Transverse colon (tissue), 4 donors: ENCODE measurements at regions not wholly inside any gene's neighbourhood (a gene's known extent, or its start where the extent isn't known, plus 50 kb on each side); places are given as distances from the start of the nearest gene placed in this dataset.

Experiments used
- DNase-seq: peaks from one replicate; pipeline ENCODE4 v3.0.0-alpha.2; 2019
- H3K27ac ChIP-seq, 4 donors: fragments of 200-600 bp; sonication (generic); 2 replicates each; pipeline ENCODE4 v1.5.1; 2016 to 2018; ENCODE audit warnings: inconsistent platforms in 4 of 4
- H3K27me3 ChIP-seq: fragments of 200-600 bp; sonication (generic); 2 replicates; pipeline ENCODE4 v1.5.1; 2017; ENCODE audit warnings: inconsistent platforms
- H3K36me3 ChIP-seq, 4 donors: fragments of 200-600 bp; sonication (generic); 2 replicates each; pipeline ENCODE4 v1.5.1; 2017 to 2019; ENCODE audit warnings: inconsistent platforms in 4 of 4
- H3K4me1 ChIP-seq, 4 donors: fragments of 200-600 bp; sonication (generic); 2 replicates each; pipeline ENCODE4 v1.5.1; 2017 to 2020; ENCODE audit warnings: inconsistent platforms in 4 of 4
- H3K4me3 ChIP-seq, 4 donors: fragments of 200-600 bp; sonication (generic); 1 replicate in 1 of 4; 2 replicates in 3 of 4; pipeline versions ENCODE4 v1.5.1 to v1.6.1; 2017 to 2019; ENCODE audit warnings: inconsistent platforms in 4 of 4
- H3K9me3 ChIP-seq, 2 donors: fragments of 200-600 bp; sonication (generic); 2 replicates each; pipeline ENCODE4 v1.5.1; 2017 to 2019; ENCODE audit warnings: inconsistent platforms in 2 of 2
- EP300 ChIP-seq: sonication (generic); formaldehyde crosslinking; IDR thresholded peaks from one replicate; pipeline ENCODE4 v1.6.1; 2017; ENCODE audit warnings: antibody characterized with exemption, low read depth
- POLR2A ChIP-seq: fragments of 450-650 bp; IDR thresholded peaks from one replicate; pipeline ENCODE4 v1.6.1; 2016; ENCODE audit warnings: antibody characterized with exemption, mild to moderate bottlenecking, moderate library complexity
- POLR2AphosphoS5 ChIP-seq, 3 donors: sonication (generic); formaldehyde crosslinking; IDR thresholded peaks; one replicate each; pipeline ENCODE4 v1.6.1; 2016; ENCODE audit warnings: antibody characterized with exemption in 3 of 3
- WGBS, 2 donors: methylation state at CpG; one replicate each; pipeline ENCODE4 v1.1.5; 2018; ENCODE audit warnings: low coverage in 1 of 2; 5-methylcytosine and 5-hydroxymethylcytosine counted together
- in situ Hi-C, 4 donors: fragments of 200-750 bp; cut with MboI; loops; one replicate each; pipeline versions ENCODE4 v1.15.0 to v1.15.1; 2017; ENCODE audit warnings: low sequenced_read_pairs in 3 of 4, low pct_ligation_motif_present in 1 of 4, low pct_unique_long_range_greater_than_20kb in 1 of 4
- intact Hi-C: fragments of 100-400 bp; cut with DNase I; formaldehyde crosslinking; loops from one replicate; pipeline ENCODE4 v1.15.1; 2023; ENCODE audit warnings: low total_unique reads
- TF ChIP-seq, protein P1 (sequence below), 5 experiments: fragments of 200-600 bp in 3 of 5; fragments of 450-650 bp in 2 of 5; sonication (generic) in 3 of 5; IDR thresholded peaks; 1 replicate in 2 of 5; 2 replicates in 3 of 5; pipeline ENCODE4 v1.5.1; 2016 to 2017; ENCODE audit warnings: antibody characterized with exemption in 5 of 5, inconsistent platforms in 3 of 5, mild to moderate bottlenecking in 2 of 5, moderate library complexity in 1 of 5

DNA sequence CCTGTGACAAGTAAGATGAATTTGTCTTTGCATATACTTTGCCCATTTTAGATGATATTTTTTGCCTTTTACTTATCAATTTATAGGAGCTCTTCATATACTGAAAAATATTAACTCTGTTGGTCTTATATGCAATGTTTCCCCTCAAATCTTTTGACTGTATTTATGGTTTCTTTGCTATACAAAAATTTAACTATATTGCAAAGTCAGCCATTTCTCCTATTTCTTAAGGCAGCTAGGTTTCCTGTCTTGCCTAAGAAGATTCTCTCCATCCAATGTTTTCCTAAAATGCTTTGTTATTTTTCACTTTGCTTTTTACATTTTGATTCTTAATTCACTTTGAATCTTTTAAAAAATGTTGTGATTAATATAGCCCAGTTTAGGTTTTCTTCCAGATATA, 273.1 kb downstream of the NSG2 start:
- TF ChIP-seq POLR2AphosphoS5 (IDR thresholded peaks at IDR 0.05) (no peak), EP300 (no peak), POLR2A (no peak)
- TF ChIP-seq, protein P1, sequence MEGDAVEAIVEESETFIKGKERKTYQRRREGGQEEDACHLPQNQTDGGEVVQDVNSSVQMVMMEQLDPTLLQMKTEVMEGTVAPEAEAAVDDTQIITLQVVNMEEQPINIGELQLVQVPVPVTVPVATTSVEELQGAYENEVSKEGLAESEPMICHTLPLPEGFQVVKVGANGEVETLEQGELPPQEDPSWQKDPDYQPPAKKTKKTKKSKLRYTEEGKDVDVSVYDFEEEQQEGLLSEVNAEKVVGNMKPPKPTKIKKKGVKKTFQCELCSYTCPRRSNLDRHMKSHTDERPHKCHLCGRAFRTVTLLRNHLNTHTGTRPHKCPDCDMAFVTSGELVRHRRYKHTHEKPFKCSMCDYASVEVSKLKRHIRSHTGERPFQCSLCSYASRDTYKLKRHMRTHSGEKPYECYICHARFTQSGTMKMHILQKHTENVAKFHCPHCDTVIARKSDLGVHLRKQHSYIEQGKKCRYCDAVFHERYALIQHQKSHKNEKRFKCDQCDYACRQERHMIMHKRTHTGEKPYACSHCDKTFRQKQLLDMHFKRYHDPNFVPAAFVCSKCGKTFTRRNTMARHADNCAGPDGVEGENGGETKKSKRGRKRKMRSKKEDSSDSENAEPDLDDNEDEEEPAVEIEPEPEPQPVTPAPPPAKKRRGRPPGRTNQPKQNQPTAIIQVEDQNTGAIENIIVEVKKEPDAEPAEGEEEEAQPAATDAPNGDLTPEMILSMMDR (IDR thresholded peaks at IDR 0.05), result no peak
- peaks cover 11% of the 10 kb centered on the region for H3K27me3 ChIP-seq
- DNase-seq, result no peak
- no peaks in the 10 kb centered on the region for H3K4me1 ChIP-seq
- in situ Hi-C loops (loop anchor here (10.0 to 25.0 kb wide), 3 partner anchors 274 to 706 kb away; partner anchors contain the start of genes BOD1 (in 4 of the 4) and NSG2 (in 4 of the 4)), intact Hi-C loops (no loop called here)
- H3K4me3 ChIP-seq, result no peak overlapping the region
- no peak overlapping the region for H3K27ac ChIP-seq
- H3K9me3 ChIP-seq, result no peaks in the 10 kb centered on the region
- H3K36me3 ChIP-seq, result no peaks in the 10 kb centered on the region

DNA sequence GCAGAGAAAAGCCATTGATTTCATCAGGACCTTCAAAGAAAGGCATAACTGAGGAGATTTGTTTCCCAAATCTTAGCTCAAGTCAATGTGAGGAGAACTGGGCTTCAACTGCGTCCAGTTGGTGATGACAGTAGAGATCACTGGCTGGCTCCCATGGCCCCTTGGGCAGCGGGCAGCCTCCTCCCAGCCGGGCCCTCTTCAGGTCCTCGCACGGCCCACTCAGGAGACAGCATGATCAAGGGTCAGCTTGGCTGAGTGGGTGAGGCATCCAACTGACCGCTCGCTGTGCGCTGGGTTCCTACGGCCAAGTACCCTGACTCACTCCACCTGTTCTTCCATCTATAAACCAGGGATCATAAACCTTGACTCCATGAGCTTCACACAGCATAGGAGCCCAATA, 274.0 kb downstream of the NSG2 start:
- Histone ChIP-seq H3K4me1 (no peaks in the 10 kb centered on the region), H3K27me3 (peaks cover 11% of the 10 kb centered on the region), H3K36me3 (no peaks in the 10 kb centered on the region), H3K4me3 (no peak overlapping the region), H3K9me3 (no peaks in the 10 kb centered on the region), H3K27ac (no peak overlapping the region)
- DNase-seq, result no peak
- 58% methylated on average over 9 of the region's 9 CpGs; no CpG with 5 or more reads in 1 of the 2 donors for WGBS, 2 donors
- in situ Hi-C loops, result loop anchor here (10.0 to 25.0 kb wide), 3 partner anchors 275 to 707 kb away; partner anchors contain the start of genes BOD1 (in 4 of the 4) and NSG2 (in 4 of the 4)
- intact Hi-C loops, result no loop called here
- no peak for TF ChIP-seq POLR2A
- TF ChIP-seq, protein P1 (IDR thresholded peaks at IDR 0.05), result no peak
- no peak for TF ChIP-seq POLR2AphosphoS5 (IDR thresholded peaks at IDR 0.05)
- no peak for TF ChIP-seq EP300

DNA sequence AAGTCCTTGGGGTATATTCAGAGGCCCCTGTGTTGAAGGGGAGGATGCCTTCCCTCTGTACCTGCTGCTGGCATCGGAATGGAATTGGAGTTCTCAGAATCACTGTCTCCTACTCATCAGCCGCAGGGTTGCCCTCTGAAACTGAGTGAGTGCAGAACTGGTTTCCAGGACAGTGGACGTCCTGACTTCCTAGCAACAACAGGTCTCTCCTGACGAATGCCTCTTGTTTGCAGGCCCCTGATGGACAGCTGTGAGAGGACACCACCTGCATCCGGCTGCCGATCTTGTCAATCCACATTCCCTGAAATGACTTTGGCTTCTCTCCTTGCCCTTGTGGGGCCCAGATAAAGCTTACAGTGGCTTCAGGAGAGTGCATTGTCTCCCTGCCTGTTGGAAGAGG, 274.5 kb downstream of the NSG2 start:
- Histone ChIP-seq H3K4me1 (no peaks in the 10 kb centered on the region), H3K9me3 (no peaks in the 10 kb centered on the region), H3K27ac (no peak overlapping the region), H3K4me3 (no peak overlapping the region), H3K27me3 (peaks cover 11% of the 10 kb centered on the region), H3K36me3 (no peaks in the 10 kb centered on the region)
- intact Hi-C loops (no loop called here), in situ Hi-C loops (loop anchor here (25.0 kb wide), 2 partner anchors 283 to 708 kb away; partner anchors contain the start of genes BOD1 (in 4 of the 4) and NSG2 (in 1 of the 4))
- WGBS, 2 donors, result 50 to 90% methylated on average over 2 to 5 of the region's 6 CpGs
- TF ChIP-seq POLR2A (no peak), EP300 (no peak), POLR2AphosphoS5 (IDR thresholded peaks at IDR 0.05) (no peak)
- TF ChIP-seq, protein P1 (IDR thresholded peaks at IDR 0.05), result no peak
- DNase-seq, result no peak

DNA sequence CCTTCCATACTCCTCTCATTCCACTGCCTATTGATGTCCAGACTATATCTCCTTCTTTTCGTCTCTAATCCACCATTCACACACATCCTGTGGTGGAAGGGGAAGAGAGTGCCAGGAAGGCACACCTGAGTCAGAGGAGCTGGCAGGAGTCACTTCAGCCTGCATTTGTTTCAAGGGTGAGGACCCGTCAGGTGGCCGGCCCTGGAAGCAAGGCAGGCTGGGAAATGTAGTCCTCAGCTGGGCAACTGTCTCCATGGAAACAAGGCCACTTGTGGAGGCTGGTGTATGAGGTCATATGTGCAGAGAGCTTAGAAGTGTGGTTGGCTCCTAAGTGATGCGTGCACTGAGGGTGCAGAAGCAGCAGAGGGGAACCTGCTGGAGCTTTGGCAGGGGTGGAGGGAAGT, 278.4 kb downstream of the NSG2 start:
- Histone ChIP-seq H3K4me1 (no peaks in the 10 kb centered on the region), H3K9me3 (no peaks in the 10 kb centered on the region), H3K27ac (no peak overlapping the region), H3K27me3 (peaks cover 14% of the 10 kb centered on the region), H3K4me3 (no peak overlapping the region), H3K36me3 (no peaks in the 10 kb centered on the region)
- DNase-seq, result no peak
- in situ Hi-C loops (loop anchor here (25.0 kb wide), 2 partner anchors 287 to 712 kb away; partner anchors contain the start of genes BOD1 (in 4 of the 4) and NSG2 (in 1 of the 4)), intact Hi-C loops (no loop called here)
- 17 to 18% methylated on average over 1 to 4 of the region's 4 CpGs for WGBS, 2 donors
- TF ChIP-seq POLR2AphosphoS5 (IDR thresholded peaks at IDR 0.05), result no peak

DNA sequence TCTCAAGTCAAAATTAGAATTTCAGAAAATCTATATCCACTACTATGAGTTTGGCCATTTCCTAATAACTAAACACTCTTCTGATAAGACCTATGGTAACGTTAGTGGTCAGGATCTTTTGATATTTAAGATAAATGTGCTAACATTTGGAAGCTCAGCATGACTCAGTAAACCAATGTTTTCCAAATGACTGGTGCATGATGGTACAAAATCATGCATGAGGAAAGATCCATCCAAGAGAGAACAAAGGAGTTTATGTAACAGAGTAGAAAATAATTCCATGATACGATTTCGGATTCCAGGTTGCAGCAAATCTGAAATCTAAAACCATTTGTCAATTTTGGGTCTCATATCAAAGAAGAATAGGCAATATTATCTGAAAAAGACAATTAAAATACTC, 279.2 kb downstream of the NSG2 start:
- no peaks in the 10 kb centered on the region for H3K9me3 ChIP-seq
- DNase-seq, result no peak
- TF ChIP-seq POLR2AphosphoS5 (IDR thresholded peaks at IDR 0.05) (no peak), EP300 (no peak), POLR2A (no peak)
- TF ChIP-seq, protein P1 (IDR thresholded peaks at IDR 0.05), result no peak
- no peak overlapping the region for H3K27ac ChIP-seq
- in situ Hi-C loops, result loop anchor here (25.0 kb wide), 2 partner anchors 287 to 712 kb away; partner anchors contain the start of genes BOD1 (in 4 of the 4) and NSG2 (in 1 of the 4)
- no peaks in the 10 kb centered on the region for H3K4me1 ChIP-seq
- no peaks in the 10 kb centered on the region for H3K36me3 ChIP-seq
- WGBS, 2 donors, result 44 to 57% methylated on average over 3 of the region's 3 CpGs
- intact Hi-C loops, result no loop called here
- H3K27me3 ChIP-seq, result peaks cover 14% of the 10 kb centered on the region
- H3K4me3 ChIP-seq, result no peak overlapping the region
